Endodermal cell (in vitro differentiated cells): ENCODE measurements at regions not wholly inside any gene's neighbourhood (a gene's known extent, or its start where the extent isn't known, plus 50 kb on each side); places are given as distances from the start of the nearest gene placed in this dataset.

Source experiments
- DNase-seq: peaks from one replicate; pipeline ENCODE4 v3.0.0-alpha.2; 2017
- H3K27ac ChIP-seq: 2 replicates; pipeline ENCODE4 v1.5.1; 2013; ENCODE audit warnings: mild to moderate bottlenecking, low read depth, low read length, moderate library complexity
- H3K27me3 ChIP-seq: 2 replicates; pipeline ENCODE4 v1.6.1; 2013; ENCODE audit warnings: mild to moderate bottlenecking, low read length, moderate library complexity; ENCODE audit not compliant: insufficient read depth, control insufficient read depth, poor library complexity, severe bottlenecking
- H3K36me3 ChIP-seq: 2 replicates; pipeline ENCODE4 v1.7.0; 2013; ENCODE audit warnings: mild to moderate bottlenecking, low read length, moderate library complexity; ENCODE audit not compliant: control insufficient read depth, insufficient read depth
- H3K4me1 ChIP-seq: one replicate; pipeline ENCODE4 v1.7.0; 2013; ENCODE audit warnings: low read length; ENCODE audit not compliant: control insufficient read depth, insufficient read depth
- H3K4me3 ChIP-seq: 2 replicates; pipeline ENCODE4 v1.5.1; 2013; ENCODE audit warnings: mild to moderate bottlenecking, low read length, moderate library complexity
- H3K9ac ChIP-seq: 2 replicates; pipeline ENCODE4 v1.6.1; 2013; ENCODE audit warnings: mild to moderate bottlenecking, low read length, moderate library complexity; ENCODE audit not compliant: poor library complexity, severe bottlenecking; ENCODE audit errors: extremely low read depth
- H3K9me3 ChIP-seq: 2 replicates; pipeline ENCODE4 v1.6.1; 2013; ENCODE audit warnings: mild to moderate bottlenecking, low read length, moderate library complexity; ENCODE audit not compliant: control insufficient read depth
- H3K27ac Mint-ChIP-seq: 2 replicates; pipeline ENCODE4 v1.8.0; 2020; ENCODE audit warnings: mixed read lengths
- H3K27me3 Mint-ChIP-seq: 2 replicates; pipeline ENCODE4 v1.8.0; 2021; ENCODE audit warnings: mild to moderate bottlenecking, mixed read lengths; ENCODE audit not compliant: insufficient read depth
- H3K36me3 Mint-ChIP-seq: 2 replicates; pipeline ENCODE4 v1.8.0; 2020; ENCODE audit warnings: low read depth, mixed read lengths
- H3K4me1 Mint-ChIP-seq: 2 replicates; pipeline ENCODE4 v1.8.0; 2020; ENCODE audit warnings: mixed read lengths
- H3K4me3 Mint-ChIP-seq: 2 replicates; pipeline ENCODE4 v1.8.0; 2020; ENCODE audit warnings: mild to moderate bottlenecking, moderate library complexity, mixed read lengths
- H3K9me3 Mint-ChIP-seq: 2 replicates; pipeline ENCODE4 v1.8.0; 2020; ENCODE audit warnings: mild to moderate bottlenecking, mixed read lengths
- WGBS, 2 experiments: methylation state at CpG; one replicate each; pipeline versions ENCODE4 v1.1.5 to v1.1.7; 2013; ENCODE audit warnings: missing lambda C conversion rate in 2 of 2, mixed read lengths in 1 of 2; ENCODE audit not compliant: insufficient coverage in 1 of 2, insufficient read length in 1 of 2; 5-methylcytosine and 5-hydroxymethylcytosine counted together
- TF ChIP-seq, protein P1 (sequence below): fragments of 200-600 bp; sonication (generic); conservative IDR thresholded peaks from 2 replicates; pipeline ENCODE4 v1.5.0; 2021; ENCODE audit warnings: antibody characterized with exemption, mild to moderate bottlenecking

DNA sequence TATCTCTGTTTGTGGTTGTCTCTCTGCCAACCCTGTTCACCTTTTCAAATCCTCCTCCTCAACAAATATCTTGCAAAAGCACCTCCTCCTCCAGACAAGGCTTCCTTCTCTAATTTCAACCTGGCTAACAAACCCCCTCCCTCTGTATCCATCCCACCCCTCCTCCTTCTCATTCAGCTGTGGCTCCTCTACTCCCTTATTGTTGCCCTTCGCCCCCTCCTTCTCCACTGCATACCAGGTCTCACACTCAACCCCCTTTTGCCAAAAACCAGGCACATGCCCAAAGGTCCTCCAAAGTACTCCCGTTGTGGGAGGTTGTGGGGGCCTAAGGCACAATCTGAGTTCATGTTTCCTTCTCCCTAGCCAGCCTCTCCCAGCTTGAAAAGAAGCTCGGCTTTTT is 110.6 kb downstream of the JRKL start:
- no peaks in the 10 kb centered on the region for H3K9me3 ChIP-seq
- no peak overlapping the region for H3K27ac ChIP-seq
- H3K4me1 ChIP-seq: no peaks in the 10 kb centered on the region
- H3K4me3 ChIP-seq: no peak overlapping the region
- Mint-ChIP-seq H3K27ac (no peak overlapping the region), H3K36me3 (no peaks in the 10 kb centered on the region), H3K4me3 (no peak overlapping the region), H3K27me3 (no peaks in the 10 kb centered on the region), H3K4me1 (no peaks in the 10 kb centered on the region), H3K9me3 (peaks cover 5% of the 10 kb centered on the region)
- TF ChIP-seq, protein P1, sequence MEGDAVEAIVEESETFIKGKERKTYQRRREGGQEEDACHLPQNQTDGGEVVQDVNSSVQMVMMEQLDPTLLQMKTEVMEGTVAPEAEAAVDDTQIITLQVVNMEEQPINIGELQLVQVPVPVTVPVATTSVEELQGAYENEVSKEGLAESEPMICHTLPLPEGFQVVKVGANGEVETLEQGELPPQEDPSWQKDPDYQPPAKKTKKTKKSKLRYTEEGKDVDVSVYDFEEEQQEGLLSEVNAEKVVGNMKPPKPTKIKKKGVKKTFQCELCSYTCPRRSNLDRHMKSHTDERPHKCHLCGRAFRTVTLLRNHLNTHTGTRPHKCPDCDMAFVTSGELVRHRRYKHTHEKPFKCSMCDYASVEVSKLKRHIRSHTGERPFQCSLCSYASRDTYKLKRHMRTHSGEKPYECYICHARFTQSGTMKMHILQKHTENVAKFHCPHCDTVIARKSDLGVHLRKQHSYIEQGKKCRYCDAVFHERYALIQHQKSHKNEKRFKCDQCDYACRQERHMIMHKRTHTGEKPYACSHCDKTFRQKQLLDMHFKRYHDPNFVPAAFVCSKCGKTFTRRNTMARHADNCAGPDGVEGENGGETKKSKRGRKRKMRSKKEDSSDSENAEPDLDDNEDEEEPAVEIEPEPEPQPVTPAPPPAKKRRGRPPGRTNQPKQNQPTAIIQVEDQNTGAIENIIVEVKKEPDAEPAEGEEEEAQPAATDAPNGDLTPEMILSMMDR: no peak
- H3K9ac ChIP-seq: no peak overlapping the region
- no peaks in the 10 kb centered on the region for H3K27me3 ChIP-seq
- no peak for DNase-seq
- no peaks in the 10 kb centered on the region for H3K36me3 ChIP-seq
- WGBS, 2 experiments: 89 to 100% methylated on average over 1 to 3 of the region's 3 CpGs

DNA sequence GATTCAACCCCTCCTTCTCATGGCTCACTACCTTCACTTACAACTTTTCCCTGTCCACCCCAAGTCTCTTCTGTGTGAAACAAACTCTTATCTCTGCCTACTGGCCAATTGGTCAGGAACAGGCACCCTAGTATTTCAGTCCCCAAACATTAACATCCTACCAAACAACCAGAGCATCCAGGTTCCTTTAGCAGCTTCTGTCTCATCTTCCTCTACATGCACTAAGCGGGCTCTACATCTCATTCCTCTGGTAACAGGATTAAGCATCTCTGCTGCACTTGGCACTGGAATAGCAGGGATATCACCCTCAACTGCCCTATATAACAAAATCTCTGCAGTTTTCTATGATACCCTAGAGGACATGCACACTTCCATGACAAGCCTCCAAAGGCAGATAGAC is 116.2 kb downstream of the JRKL start:
- no peak overlapping the region for H3K4me3 ChIP-seq
- no peaks in the 10 kb centered on the region for H3K9me3 Mint-ChIP-seq
- no peak for DNase-seq
- WGBS, 2 experiments: 92 to 98% methylated on average over 1 of the region's 1 CpG
- H3K36me3 ChIP-seq: no peaks in the 10 kb centered on the region
- no peaks in the 10 kb centered on the region for H3K27me3 Mint-ChIP-seq
- no peaks in the 10 kb centered on the region for H3K9me3 ChIP-seq
- no peak overlapping the region for H3K4me3 Mint-ChIP-seq
- H3K9ac ChIP-seq: no peak overlapping the region
- TF ChIP-seq, protein P1: no peak
- H3K4me1 Mint-ChIP-seq: no peaks in the 10 kb centered on the region
- H3K36me3 Mint-ChIP-seq: no peaks in the 10 kb centered on the region
- no peaks in the 10 kb centered on the region for H3K4me1 ChIP-seq
- no peak overlapping the region for H3K27ac Mint-ChIP-seq
- no peaks in the 10 kb centered on the region for H3K27me3 ChIP-seq
- no peak overlapping the region for H3K27ac ChIP-seq

DNA sequence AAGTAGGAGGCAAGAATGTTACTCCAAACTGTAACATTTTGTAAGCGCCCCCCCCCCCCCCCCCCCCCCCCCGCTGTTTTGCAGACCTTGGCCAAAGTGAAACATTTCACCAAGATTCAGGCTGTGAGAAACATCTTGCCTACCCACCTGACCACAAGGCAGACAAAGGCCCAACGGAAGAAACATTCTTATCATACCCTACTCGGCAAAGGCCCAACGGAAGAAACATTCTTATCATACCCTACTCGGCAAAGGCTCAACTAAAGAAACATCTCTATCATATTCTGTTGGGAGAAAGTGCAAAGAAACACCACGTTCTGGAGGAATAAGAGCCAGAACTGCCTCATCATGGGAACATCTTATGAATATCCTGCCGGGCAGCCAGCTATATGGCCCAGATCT is 117.1 kb downstream of the JRKL start:
- H3K27ac ChIP-seq: no peak overlapping the region
- no peak for DNase-seq

More for the DNA sequence above, 117.1 kb downstream of the JRKL start:
- TF ChIP-seq, protein P1: no peak
- no peaks in the 10 kb centered on the region for H3K36me3 ChIP-seq
- Mint-ChIP-seq H3K36me3 (no peaks in the 10 kb centered on the region), H3K4me1 (no peaks in the 10 kb centered on the region), H3K27ac (no peak overlapping the region), H3K27me3 (no peaks in the 10 kb centered on the region), H3K9me3 (no peaks in the 10 kb centered on the region), H3K4me3 (no peak overlapping the region)
- no peak overlapping the region for H3K4me3 ChIP-seq
- 94% methylated on average over 2 to 6 of the region's 8 CpGs for WGBS, 2 experiments
- no peaks in the 10 kb centered on the region for H3K4me1 ChIP-seq
- H3K27me3 ChIP-seq: no peaks in the 10 kb centered on the region
- H3K9ac ChIP-seq: no peak overlapping the region
- H3K9me3 ChIP-seq: no peaks in the 10 kb centered on the region
